ENCODE measurements at regions not wholly inside any gene's neighbourhood (a gene's known extent, or its start where the extent isn't known, plus 50 kb on each side); places are given as distances from the start of the nearest gene placed in this dataset.

DNA sequence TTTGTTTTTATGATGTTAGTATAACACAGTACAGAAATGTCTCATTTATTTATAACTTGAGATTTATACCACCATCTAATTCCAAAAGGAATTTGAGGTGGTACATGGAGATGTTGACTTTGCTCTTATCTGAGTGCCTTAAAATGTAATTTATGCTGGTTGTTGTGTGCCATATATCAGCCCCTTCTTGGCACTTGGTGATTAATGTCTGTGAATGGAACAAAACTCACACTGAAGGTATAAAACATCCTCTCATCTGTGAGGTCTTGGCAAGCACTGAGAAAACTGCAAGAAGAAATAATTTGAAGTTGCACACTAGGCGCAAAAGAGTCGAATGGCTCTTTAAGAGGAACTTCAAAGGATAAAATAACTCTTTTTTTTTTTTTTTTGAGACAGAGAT is 240.4 kb downstream of the B3GLCT start:
- H3K4me2 ChIP-seq (ENCODE audit: control insufficient read depth, extremely low read depth, insufficient read depth, low read depth, low read length) = no peak overlapping the region
- H3K4me1 ChIP-seq (ENCODE audit: control insufficient read depth, extremely low read depth, insufficient read depth, low read length) = no peaks in the 10 kb centered on the region
- no peaks in the 10 kb centered on the region for H3K9me1 ChIP-seq (ENCODE audit: control insufficient read depth, extremely low read depth, insufficient read depth, low read length)
- no peak for FAIRE-seq
- no peaks in the 10 kb centered on the region for H3K36me3 ChIP-seq (ENCODE audit: control insufficient read depth in 2 of 2, extremely low read depth in 1 of 2, insufficient read depth in 2 of 2, low read length in 2 of 2)
- H3K9me3 ChIP-seq (ENCODE audit: control insufficient read depth, low read depth, low read length) = no peaks in the 10 kb centered on the region
- H4K20me1 ChIP-seq (ENCODE audit: control insufficient read depth, extremely low read depth, insufficient read depth, low read length) = no peaks in the 10 kb centered on the region
- H3K27ac ChIP-seq (ENCODE audit: control insufficient read depth, insufficient read depth, low read length) = no peak overlapping the region
- TF ChIP-seq, protein P1, sequence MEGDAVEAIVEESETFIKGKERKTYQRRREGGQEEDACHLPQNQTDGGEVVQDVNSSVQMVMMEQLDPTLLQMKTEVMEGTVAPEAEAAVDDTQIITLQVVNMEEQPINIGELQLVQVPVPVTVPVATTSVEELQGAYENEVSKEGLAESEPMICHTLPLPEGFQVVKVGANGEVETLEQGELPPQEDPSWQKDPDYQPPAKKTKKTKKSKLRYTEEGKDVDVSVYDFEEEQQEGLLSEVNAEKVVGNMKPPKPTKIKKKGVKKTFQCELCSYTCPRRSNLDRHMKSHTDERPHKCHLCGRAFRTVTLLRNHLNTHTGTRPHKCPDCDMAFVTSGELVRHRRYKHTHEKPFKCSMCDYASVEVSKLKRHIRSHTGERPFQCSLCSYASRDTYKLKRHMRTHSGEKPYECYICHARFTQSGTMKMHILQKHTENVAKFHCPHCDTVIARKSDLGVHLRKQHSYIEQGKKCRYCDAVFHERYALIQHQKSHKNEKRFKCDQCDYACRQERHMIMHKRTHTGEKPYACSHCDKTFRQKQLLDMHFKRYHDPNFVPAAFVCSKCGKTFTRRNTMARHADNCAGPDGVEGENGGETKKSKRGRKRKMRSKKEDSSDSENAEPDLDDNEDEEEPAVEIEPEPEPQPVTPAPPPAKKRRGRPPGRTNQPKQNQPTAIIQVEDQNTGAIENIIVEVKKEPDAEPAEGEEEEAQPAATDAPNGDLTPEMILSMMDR (optimal IDR thresholded peaks at IDR 0.05 in 1 of 3, IDR thresholded peaks at IDR 0.05 in 1 of 3, conservative IDR thresholded peaks at IDR 0.05 in 1 of 3; ENCODE audit: extremely low read depth in 1 of 3, insufficient read depth in 2 of 3, low read length in 3 of 3) = no peak
- no peak for TF ChIP-seq EZH2 (IDR thresholded peaks at IDR 0.05; ENCODE audit: low read length)
- H3K27me3 ChIP-seq (ENCODE audit: control insufficient read depth, extremely low read depth, insufficient read depth, low read length) = no peaks in the 10 kb centered on the region
- no peak overlapping the region for H3K9ac ChIP-seq (ENCODE audit: control insufficient read depth, extremely low read depth, insufficient read depth, low read length)
- no peaks in the 10 kb centered on the region for H3K79me2 ChIP-seq (ENCODE audit: control insufficient read depth, insufficient read depth, low read length)
- DNase-seq (ENCODE audit: low read depth, low spot score) = no peak
- no peak overlapping the region for H2AFZ ChIP-seq (ENCODE audit: control insufficient read depth, low read length)
- dilution Hi-C loops (cut with MboI; ENCODE audit: extremely low pct_ligation_motif_present, low sequenced_read_pairs) = no loop called here
- no peak overlapping the region for H3K4me3 ChIP-seq (ENCODE audit: control insufficient read depth in 2 of 3, extremely low read depth in 1 of 3, insufficient read depth in 2 of 3, low read depth in 1 of 3, low read length in 3 of 3)

- Histone ChIP-seq H3K4me3 (ENCODE audit: control insufficient read depth in 2 of 3, extremely low read depth in 1 of 3, insufficient read depth in 2 of 3, low read depth in 1 of 3, low read length in 3 of 3) (no peak overlapping the region), H3K27me3 (ENCODE audit: control insufficient read depth, extremely low read depth, insufficient read depth, low read length) (no peaks in the 10 kb centered on the region), H3K9ac (ENCODE audit: control insufficient read depth, extremely low read depth, insufficient read depth, low read length) (no peak overlapping the region), H3K27ac (ENCODE audit: control insufficient read depth, insufficient read depth, low read length) (no peak overlapping the region), H3K9me1 (ENCODE audit: control insufficient read depth, extremely low read depth, insufficient read depth, low read length) (no peaks in the 10 kb centered on the region), H3K9me3 (ENCODE audit: control insufficient read depth, low read depth, low read length) (no peaks in the 10 kb centered on the region), H3K36me3 (ENCODE audit: control insufficient read depth in 2 of 2, extremely low read depth in 1 of 2, insufficient read depth in 2 of 2, low read length in 2 of 2) (no peaks in the 10 kb centered on the region), H3K4me2 (ENCODE audit: control insufficient read depth, extremely low read depth, insufficient read depth, low read depth, low read length) (no peak overlapping the region), H4K20me1 (ENCODE audit: control insufficient read depth, extremely low read depth, insufficient read depth, low read length) (no peaks in the 10 kb centered on the region), H3K4me1 (ENCODE audit: control insufficient read depth, extremely low read depth, insufficient read depth, low read length) (no peaks in the 10 kb centered on the region), H3K79me2 (ENCODE audit: control insufficient read depth, insufficient read depth, low read length) (no peaks in the 10 kb centered on the region), H2AFZ (ENCODE audit: control insufficient read depth, low read length) (no peak overlapping the region)
- dilution Hi-C loops (cut with MboI; ENCODE audit: extremely low pct_ligation_motif_present, low sequenced_read_pairs) = no loop called here
- DNase-seq (ENCODE audit: low read depth, low spot score) (no peak), FAIRE-seq (no peak)
- no peak for TF ChIP-seq EZH2 (IDR thresholded peaks at IDR 0.05; ENCODE audit: low read length)
- TF ChIP-seq, protein P1 (optimal IDR thresholded peaks at IDR 0.05 in 1 of 3, IDR thresholded peaks at IDR 0.05 in 1 of 3, conservative IDR thresholded peaks at IDR 0.05 in 1 of 3; ENCODE audit: extremely low read depth in 1 of 3, insufficient read depth in 2 of 3, low read length in 3 of 3) = no peak
These were observed 242.2 kb downstream of the B3GLCT start for GRCh38 chr13:31441800-31442510.

All from keratinocyte (primary cell).